Heart left ventricle (tissue), 16 donors: ENCODE measurements at regions not wholly inside any gene's neighbourhood (a gene's known extent, or its start where the extent isn't known, plus 50 kb on each side); places are given as distances from the start of the nearest gene placed in this dataset.
"Not testable (repeated sequence)": the region's sequence is repeated elsewhere in the genome, so short reads cannot be mapped to it uniquely, and the experiment has no call there.

Experiments
- ATAC-seq, 4 donors: fragments of 200-7000 bp; cut with Tn5 transposase; one replicate each; pipeline ENCODE4 v1.9.1; 2020 to 2022; ENCODE audit warnings: moderate library complexity in 4 of 4, mild to moderate bottlenecking in 3 of 4, moderate number of reproducible peaks in 1 of 4
- DNase-seq, 5 donors: peaks; one replicate each; pipeline ENCODE4 v3.0.0-alpha.2; 2020
- H3K27ac ChIP-seq, 12 donors: fragments of 200-600 bp; sonication (generic) in 4 of 12; one replicate each; pipeline versions ENCODE4 v1.5.0 to v1.8.0; 2016 to 2022; ENCODE audit warnings: mild to moderate bottlenecking in 2 of 12
- H3K27me3 ChIP-seq, 9 donors: fragments of 200-600 bp; sonication (generic) in 2 of 9; one replicate each; pipeline versions ENCODE4 v1.5.1 to v1.8.0; 2016 to 2022; ENCODE audit warnings: mild to moderate bottlenecking in 3 of 9
- H3K36me3 ChIP-seq, 9 donors: fragments of 200-600 bp; sonication (generic) in 2 of 9; one replicate each; pipeline versions ENCODE4 v1.5.0 to v1.8.0; 2018 to 2022; ENCODE audit warnings: mild to moderate bottlenecking in 2 of 9
- H3K4me1 ChIP-seq, 12 donors: fragments of 200-600 bp; sonication (generic) in 4 of 12; one replicate each; pipeline versions ENCODE4 v1.5.0 to v1.8.0; 2016 to 2022; ENCODE audit warnings: mild to moderate bottlenecking in 3 of 12
- H3K4me3 ChIP-seq, 12 donors: fragments of 200-600 bp; sonication (generic) in 4 of 12; one replicate each; pipeline versions ENCODE4 v1.5.0 to v1.8.0; 2017 to 2022; ENCODE audit warnings: mild to moderate bottlenecking in 9 of 12, moderate library complexity in 4 of 12
- H3K9me3 ChIP-seq, 12 donors: fragments of 200-600 bp; sonication (generic) in 4 of 12; one replicate each; pipeline versions ENCODE4 v1.5.0 to v1.8.0; 2016 to 2022; ENCODE audit warnings: mild to moderate bottlenecking in 1 of 12
- CTCF ChIP-seq, 12 donors: fragments of 200-600 bp; sonication (generic) in 4 of 12; IDR thresholded peaks; one replicate each; pipeline versions ENCODE4 v1.5.0 to v1.8.0; 2018 to 2022; ENCODE audit warnings: antibody characterized with exemption in 12 of 12, mild to moderate bottlenecking in 5 of 12
- POLR2A ChIP-seq, 2 donors: fragments of 450-650 bp; IDR thresholded peaks; one replicate each; pipeline ENCODE4 v1.6.1; 2017; ENCODE audit warnings: antibody characterized with exemption in 2 of 2, mild to moderate bottlenecking in 2 of 2, moderate library complexity in 2 of 2
- WGBS, 4 donors: extraction: QIAGEN DNeasy Blood & Tissue Kit in 2 of 4; methylation state at CpG; one replicate each; pipeline versions ENCODE4 v1.1.5 to v1.1.7; 2013 to 2018; 5-methylcytosine and 5-hydroxymethylcytosine counted together
- intact Hi-C, 10 donors: fragments of 100-400 bp; cut with DNase I; formaldehyde crosslinking; loops; one replicate each; pipeline versions ENCODE4 v1.11.1 to v1.14.2; 2022
- donor health status: ischemic (EF 13 %, LVEDD 7.1; RV severe dilation, severe dysfunction).
- donor health status: healthy with polysubstance abuse.
- donor health status: DM: no; HTN: yes; CAD: no.
- donor health status: DM: no; HTN: no; CAD: no.
- donor health status: ischemic (EF 25% LVEDD 6.9; RV normal size, moderate dysfunction).
- donor health status: ischemic (EF 25% LVEDD 5.7; RV mildly dilated, moderate dysfunction).
- donor health status: healthy.
- donor health status: DM: yes; HTN: yes; CAD: no.
- donor health status: ischemic (EF 35%, LVEDD 5.7; RV mildly dilated, moderate dysfunction).
- donor health status: nonischemic (EF 11% LVEDD 7.7; RV severe dilation, severe dysfunction).
- donor health status: DM: yes; HTN: yes; CAD: no.
- donor health status: PGD.
- donor health status: ischemic (EF 29% LVEDD 5.4; RV normal size, mild dysfunction).
- donor health status: nonischemic (EF 23%, LVEDD 6.1; RV moderate dilation, normal function).

- intact Hi-C loops = no loop called here
- no peaks in the 10 kb centered on the region for H3K27me3 ChIP-seq
- H3K9me3 ChIP-seq = peaks cover 0 to 15% (median 0%) of the 10 kb centered on the region in 12 donors
- TF ChIP-seq CTCF (IDR thresholded peaks at IDR 0.05) (no peak), POLR2A (IDR thresholded peaks at IDR 0.05) (no peak)
- 88 to 92% (median 91%) methylated on average over 5 to 19 of the region's 19 CpGs for WGBS, 4 donors
- ATAC-seq = no peak
- H3K27ac ChIP-seq = no peak overlapping the region
- H3K4me1 ChIP-seq = no peaks in the 10 kb centered on the region
- DNase-seq = no peak
- H3K4me3 ChIP-seq = no peak overlapping the region
- no peaks in the 10 kb centered on the region for H3K36me3 ChIP-seq
These were observed 377.7 kb upstream of the MAOA start for GRCh38 chrX:43278440-43278839.

- intact Hi-C loops = no loop called here
- ATAC-seq = no peak
- 81 to 97% (median 93%) methylated on average over 38 of the region's 38 CpGs for WGBS, 4 donors
- Histone ChIP-seq H3K9me3 (peaks cover 0 to 15% (median 0%) of the 10 kb centered on the region in 12 donors), H3K36me3 (no peaks in the 10 kb centered on the region), H3K27me3 (no peaks in the 10 kb centered on the region), H3K4me3 (no peak overlapping the region), H3K27ac (no peak overlapping the region), H3K4me1 (no peaks in the 10 kb centered on the region)
- TF ChIP-seq POLR2A (IDR thresholded peaks at IDR 0.05) = no peak
- no peak for TF ChIP-seq CTCF (IDR thresholded peaks at IDR 0.05)
- DNase-seq = no peak
These were observed 376.7 kb upstream of the MAOA start for GRCh38 chrX:43279341-43279808.

- WGBS, 4 donors = 19 to 39% (median 29%) methylated on average over 1 of the region's 1 CpG
These were observed 372.9 kb upstream of the MAOA start for GRCh38 chrX:43283187-43283586.

GRCh38 chrX:43311625-43312024 lies 344.5 kb upstream of the MAOA start:
- intact Hi-C loops, ATAC-seq, H3K27ac ChIP-seq, H3K36me3 ChIP-seq, H3K27me3 ChIP-seq, H3K4me1 ChIP-seq, DNase-seq, H3K4me3 ChIP-seq, H3K9me3 ChIP-seq: not testable (repeated sequence)
- WGBS, 4 donors = 45 to 71% (median 59%) methylated on average over 4 of the region's 4 CpGs

More at GRCh38 chrX:43283187-43283586, 372.9 kb upstream of the MAOA start:
- intact Hi-C loops = no loop called here
- ATAC-seq (peak in 3 of 4 donors; percentile 50 to 61 (median 54)), DNase-seq (no peak)
- Histone ChIP-seq H3K9me3 (peaks cover 0 to 15% (median 0%) of the 10 kb centered on the region in 12 donors), H3K27ac (no peak overlapping the region), H3K4me3 (no peak overlapping the region), H3K36me3 (no peaks in the 10 kb centered on the region), H3K4me1 (no peaks in the 10 kb centered on the region), H3K27me3 (no peaks in the 10 kb centered on the region)
- no peak for TF ChIP-seq POLR2A (IDR thresholded peaks at IDR 0.05)
- TF ChIP-seq CTCF (IDR thresholded peaks at IDR 0.05) = no peak

GRCh38 chrX:43313035-43313434 lies 343.1 kb upstream of the MAOA start:
- Histone ChIP-seq H3K27ac (no peak overlapping the region), H3K4me3 (no peak overlapping the region), H3K36me3 (no peaks in the 10 kb centered on the region), H3K27me3 (peaks cover 0 to 3% (median 0%) of the 10 kb centered on the region in 9 donors), H3K4me1 (no peaks in the 10 kb centered on the region), H3K9me3 (no peaks in the 10 kb centered on the region)
- ATAC-seq = no peak
- intact Hi-C loops = no loop called here
- DNase-seq = no peak
- WGBS, 4 donors = 85 to 98% (median 90%) methylated on average over 1 of the region's 1 CpG
- TF ChIP-seq CTCF (IDR thresholded peaks at IDR 0.05) (no peak), POLR2A (IDR thresholded peaks at IDR 0.05) (no peak)
